ENCODE measurements at regions not wholly inside any gene's neighbourhood (a gene's known extent, or its start where the extent isn't known, plus 50 kb on each side); places are given as distances from the start of the nearest gene placed in this dataset.
"Not testable (repeated sequence)": the region's sequence is repeated elsewhere in the genome, so short reads cannot be mapped to it uniquely, and the experiment has no call there.

- DNase-seq (ENCODE audit: low spot score): no peak
Measured at GRCh38 chr16:22719945-22720344, 94.0 kb upstream of the HS3ST2 start.

DNA sequence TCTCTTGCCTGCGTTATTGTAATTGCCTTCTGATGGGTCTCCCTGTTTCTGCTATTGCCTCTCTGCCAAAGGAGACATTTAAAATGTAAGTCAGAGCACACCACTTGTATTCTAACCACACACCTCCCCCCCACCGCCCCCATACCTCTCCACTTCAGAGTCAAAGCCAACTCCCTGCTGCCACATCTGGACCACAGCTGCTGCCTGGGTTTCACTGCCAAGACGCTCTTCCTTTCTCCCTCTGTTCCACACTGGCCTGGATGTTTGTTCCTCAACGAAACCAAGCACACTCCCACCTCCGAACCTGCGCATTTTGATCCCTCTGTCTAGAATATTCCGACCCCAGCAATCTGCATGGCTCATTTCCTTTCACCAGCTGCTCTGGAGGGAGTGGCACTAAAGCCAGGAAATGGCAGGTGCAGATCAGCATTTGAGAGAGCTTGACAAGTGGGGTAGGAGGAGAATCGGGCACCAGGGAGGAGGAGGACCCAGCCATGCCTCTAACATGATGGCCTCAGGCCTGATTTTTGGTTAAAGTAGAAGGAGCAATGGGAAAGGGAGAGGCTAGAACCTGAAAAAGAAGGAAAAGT lies 92.4 kb upstream of the HS3ST2 start:
- no peak for DNase-seq (ENCODE audit: low spot score)

DNA sequence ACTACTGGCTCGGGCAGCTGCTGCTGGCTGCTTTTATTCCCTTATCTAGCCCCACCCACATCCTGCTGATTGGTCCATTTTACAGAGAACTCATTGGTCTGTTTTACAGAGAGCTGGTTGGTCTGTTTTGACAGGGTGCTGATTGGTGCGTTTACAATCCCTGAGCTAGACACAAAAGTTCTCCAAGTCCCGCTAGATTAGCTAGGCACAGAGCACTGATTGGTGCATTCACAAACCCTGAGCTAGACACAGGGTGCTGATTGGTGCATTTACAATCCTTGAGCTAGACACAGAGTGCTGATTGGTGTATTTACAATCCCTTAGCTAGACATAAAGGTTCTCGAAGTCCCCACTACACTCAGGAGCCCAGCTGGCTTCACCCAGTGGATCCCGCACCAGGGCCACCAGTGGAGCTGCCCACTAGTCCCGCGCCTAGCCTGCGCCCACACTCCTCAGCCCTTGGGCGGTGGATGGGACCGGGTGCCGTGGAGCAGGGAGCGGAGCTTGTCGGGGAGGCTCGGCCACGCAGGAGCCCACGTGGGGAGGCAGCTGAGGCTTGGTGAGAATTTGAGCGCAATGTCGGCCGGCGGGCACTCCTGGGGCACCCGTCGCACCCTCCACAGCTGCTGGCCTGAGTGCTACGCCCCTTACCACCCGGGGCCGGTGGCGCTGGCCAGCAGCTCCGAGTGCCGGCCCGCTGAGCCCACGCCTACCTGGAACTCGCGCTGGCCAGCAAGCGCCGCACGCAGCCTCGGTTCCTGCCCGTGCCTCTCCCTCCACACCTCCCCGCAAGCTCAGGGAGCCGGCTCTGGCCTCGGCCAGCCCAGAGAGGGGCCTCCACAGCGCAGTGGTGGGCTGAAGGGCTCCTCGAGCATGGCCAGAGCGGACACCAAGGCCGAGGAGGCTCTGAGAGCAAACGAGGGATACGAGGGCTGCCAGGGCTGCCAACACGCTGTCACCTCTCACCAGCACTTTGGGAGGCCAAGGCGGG lies 91.1 kb upstream of the HS3ST2 start:
- not testable (repeated sequence) for DNase-seq (ENCODE audit: low spot score)

DNA sequence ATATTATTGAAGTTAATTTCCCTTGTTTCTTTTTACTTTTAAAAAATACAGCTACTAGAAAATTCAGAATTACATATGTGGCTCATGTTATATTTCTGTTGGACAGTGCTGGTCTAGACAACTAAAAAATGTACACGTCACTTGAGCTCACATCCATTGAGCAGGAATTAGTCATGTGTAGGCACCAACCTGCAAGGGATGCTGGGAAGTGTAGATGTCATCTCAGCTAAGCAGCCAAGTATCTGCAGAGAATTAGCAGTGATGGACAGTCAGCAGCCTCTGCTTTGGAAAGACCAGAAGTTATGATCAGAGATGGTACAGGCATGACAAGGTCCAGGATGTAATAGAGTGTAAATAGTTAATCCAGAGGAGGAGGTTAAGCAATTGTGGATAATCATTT lies 87.1 kb upstream of the HS3ST2 start:
- peak; percentile 42 for DNase-seq (ENCODE audit: low spot score)

- no peak for DNase-seq (ENCODE audit: low spot score)
Measured at GRCh38 chr16:22727285-22728166, 86.4 kb upstream of the HS3ST2 start.

DNA sequence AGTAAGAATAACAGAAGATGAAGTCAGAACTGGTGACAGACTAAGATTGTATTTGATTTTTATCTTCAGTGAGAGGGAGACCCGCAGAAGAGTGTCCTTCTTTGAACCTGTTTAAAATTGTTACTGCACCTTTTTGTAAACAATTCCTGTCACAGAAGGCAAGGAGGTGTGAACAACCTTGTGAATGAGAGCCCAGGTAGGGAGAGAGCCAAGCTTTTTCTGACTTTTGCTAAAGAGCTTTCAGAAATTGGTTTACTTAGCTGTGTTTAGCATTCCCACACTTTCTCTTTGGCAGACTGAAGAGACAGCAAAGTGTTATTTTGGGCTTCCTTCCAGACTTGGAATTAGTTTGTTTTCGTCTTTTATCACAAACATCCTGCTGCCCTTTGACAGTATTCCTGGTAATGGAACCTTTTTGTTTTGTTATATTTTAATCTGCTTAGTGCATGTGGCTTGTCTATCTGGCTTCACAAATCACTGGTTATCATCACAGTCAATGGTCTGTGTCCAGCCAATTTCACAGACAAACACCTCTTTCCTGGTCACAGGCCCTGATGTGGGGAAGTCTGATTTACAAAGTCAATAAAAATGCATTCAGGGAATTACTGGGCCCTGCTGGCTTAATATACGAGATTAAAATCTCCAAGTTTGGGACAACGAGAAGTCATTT lies 85.7 kb upstream of the HS3ST2 start:
- no peak for DNase-seq (ENCODE audit: low spot score)

- no peak for DNase-seq (ENCODE audit: low spot score)
Measured at GRCh38 chr16:22732400-22732799, 81.6 kb upstream of the HS3ST2 start.

- DNase-seq (ENCODE audit: low spot score): no peak
Measured at GRCh38 chr16:22732959-22733358, 81.0 kb upstream of the HS3ST2 start.

- no peak for DNase-seq (ENCODE audit: low spot score)
Measured at GRCh38 chr16:22734368-22734767, 79.6 kb upstream of the HS3ST2 start.

- no peak for DNase-seq (ENCODE audit: low spot score)
Measured at GRCh38 chr16:22736791-22737190, 77.2 kb upstream of the HS3ST2 start.

- no peak for DNase-seq (ENCODE audit: low spot score)
Measured at GRCh38 chr16:22739077-22739476, 74.9 kb upstream of the HS3ST2 start.

DNA sequence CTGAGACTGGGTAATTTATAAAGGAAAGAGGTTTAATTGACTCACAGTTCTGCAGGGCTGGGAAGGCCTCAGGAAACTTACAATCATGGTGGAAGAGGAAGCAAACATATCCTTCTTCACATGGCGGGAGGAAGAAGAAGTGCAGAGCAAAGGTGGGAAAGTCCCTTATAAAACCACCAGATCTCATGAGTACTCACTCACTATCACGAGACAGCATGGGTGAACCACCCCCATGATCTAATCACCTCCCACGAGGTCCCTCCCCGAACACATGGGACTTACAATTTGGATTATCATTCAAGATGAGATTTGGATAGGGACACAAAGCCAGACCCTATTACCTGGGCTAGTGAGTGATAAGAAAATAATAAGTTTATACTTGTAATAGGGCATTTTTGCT lies 70.6 kb upstream of the HS3ST2 start:
- no peak for DNase-seq (ENCODE audit: low spot score)

GRCh38 chr16:22751104-22751667 lies 62.8 kb upstream of the HS3ST2 start:
- no peak for DNase-seq (ENCODE audit: low spot score)

GRCh38 chr16:22751685-22752084 lies 62.3 kb upstream of the HS3ST2 start:
- DNase-seq (ENCODE audit: low spot score): no peak

DNA sequence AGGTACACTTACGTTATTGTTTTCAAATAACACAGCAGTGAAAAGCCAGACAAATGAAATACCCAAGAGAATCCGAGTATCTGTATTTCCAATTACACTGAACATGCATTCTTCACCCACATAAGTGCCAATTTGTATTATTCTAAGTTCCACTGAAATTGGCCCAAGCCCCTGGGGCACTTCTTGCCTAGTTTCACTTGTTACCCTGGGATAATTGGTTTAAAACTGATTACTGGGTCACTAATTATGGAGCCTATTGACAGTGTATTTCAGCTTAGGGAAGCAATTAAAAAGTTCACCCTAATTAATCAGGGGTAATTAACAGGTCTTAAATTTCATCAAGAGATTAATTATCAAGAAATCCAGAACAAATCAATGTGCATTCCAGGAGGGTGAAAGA lies 60.5 kb upstream of the HS3ST2 start:
- no peak for DNase-seq (ENCODE audit: low spot score)

DNA sequence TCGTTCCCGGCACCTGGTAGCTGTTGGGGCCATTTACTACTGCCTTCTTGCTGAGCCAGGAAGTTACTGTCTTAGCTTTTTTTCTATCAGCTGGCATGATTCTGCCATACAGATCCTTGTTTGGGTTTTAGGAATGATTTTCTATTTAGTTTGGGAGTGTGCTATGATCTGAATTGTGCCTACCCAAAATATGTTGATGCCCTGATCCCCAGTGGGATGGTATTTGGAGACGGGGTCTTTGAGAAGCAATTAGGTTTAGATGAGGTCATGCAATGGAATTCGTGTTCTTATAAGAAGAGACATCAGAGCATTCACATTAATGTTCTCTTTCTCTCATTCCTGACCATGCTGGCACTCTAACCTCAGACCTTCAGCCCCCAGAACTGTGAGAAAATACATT lies 59.4 kb upstream of the HS3ST2 start:
- DNase-seq (ENCODE audit: low spot score): no peak

GRCh38 chr16:22757202-22757601 lies 56.8 kb upstream of the HS3ST2 start:
- no peak for DNase-seq (ENCODE audit: low spot score)

- DNase-seq (ENCODE audit: low spot score): no peak
Measured at GRCh38 chr16:22762486-22762885, 51.5 kb upstream of the HS3ST2 start.

DNA sequence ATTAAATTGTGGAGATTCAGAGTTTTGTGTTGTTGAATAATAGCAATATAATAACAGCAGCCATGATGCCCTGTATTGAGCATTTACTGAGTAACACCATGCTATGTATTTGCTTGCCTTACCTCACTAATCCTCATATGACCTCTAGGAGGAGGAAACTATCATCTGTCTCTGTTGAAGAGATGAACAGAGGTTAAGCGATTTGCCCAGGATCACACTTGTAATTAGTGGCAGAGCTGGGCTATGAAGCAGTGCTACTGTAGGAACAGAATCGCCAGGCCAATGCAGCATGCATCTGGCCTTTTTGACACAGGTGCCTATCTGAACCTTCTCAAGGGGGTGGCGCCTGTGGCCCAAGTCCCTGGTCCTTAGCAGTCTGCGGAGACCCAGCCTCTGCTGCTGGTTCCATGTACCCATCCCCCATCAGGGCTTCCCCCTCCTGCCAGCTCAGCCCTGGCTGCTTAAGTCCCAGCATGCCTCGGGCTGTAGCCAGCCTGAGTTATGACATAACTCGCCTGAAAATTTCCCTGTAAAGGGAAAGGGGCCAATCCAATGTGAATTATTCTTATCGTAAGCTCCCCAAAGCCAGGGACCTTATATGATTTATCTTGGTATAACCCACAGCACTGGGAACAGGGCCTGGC lies 50.4 kb upstream of the HS3ST2 start:
- no peak for DNase-seq (ENCODE audit: low spot score)
